ENCODE measurements at regions not wholly inside any gene's neighbourhood (a gene's known extent, or its start where the extent isn't known, plus 50 kb on each side); places are given as distances from the start of the nearest gene placed in this dataset.

DNA sequence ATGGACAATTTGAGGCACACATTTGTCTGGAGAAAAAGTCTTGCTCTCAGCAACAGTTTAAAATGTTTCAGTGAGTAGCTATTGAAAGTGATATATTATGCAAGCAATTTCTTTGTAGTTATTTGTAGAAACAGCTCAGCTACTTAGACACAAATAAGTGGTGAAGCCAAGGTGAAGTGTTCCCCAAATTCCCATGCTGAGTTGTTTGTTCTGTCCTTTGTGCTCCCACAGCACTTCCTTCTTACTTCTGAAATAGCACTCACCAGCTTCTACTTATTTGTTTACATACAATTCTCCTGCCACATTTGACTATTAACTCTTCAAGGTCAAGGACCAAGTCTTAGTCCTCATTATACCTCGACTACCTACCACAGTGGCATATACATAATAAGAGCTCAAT is 638.6 kb upstream of the LRRC4C start:
- TF ChIP-seq, protein P1, sequence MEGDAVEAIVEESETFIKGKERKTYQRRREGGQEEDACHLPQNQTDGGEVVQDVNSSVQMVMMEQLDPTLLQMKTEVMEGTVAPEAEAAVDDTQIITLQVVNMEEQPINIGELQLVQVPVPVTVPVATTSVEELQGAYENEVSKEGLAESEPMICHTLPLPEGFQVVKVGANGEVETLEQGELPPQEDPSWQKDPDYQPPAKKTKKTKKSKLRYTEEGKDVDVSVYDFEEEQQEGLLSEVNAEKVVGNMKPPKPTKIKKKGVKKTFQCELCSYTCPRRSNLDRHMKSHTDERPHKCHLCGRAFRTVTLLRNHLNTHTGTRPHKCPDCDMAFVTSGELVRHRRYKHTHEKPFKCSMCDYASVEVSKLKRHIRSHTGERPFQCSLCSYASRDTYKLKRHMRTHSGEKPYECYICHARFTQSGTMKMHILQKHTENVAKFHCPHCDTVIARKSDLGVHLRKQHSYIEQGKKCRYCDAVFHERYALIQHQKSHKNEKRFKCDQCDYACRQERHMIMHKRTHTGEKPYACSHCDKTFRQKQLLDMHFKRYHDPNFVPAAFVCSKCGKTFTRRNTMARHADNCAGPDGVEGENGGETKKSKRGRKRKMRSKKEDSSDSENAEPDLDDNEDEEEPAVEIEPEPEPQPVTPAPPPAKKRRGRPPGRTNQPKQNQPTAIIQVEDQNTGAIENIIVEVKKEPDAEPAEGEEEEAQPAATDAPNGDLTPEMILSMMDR (conservative IDR thresholded peaks at IDR 0.05; ENCODE audit: low read depth, low read length), result no peak
- no peak overlapping the region for H3K4me3 ChIP-seq (ENCODE audit: low read depth, low read length)
- DNase-seq (ENCODE audit: low read depth), result no peak

DNA sequence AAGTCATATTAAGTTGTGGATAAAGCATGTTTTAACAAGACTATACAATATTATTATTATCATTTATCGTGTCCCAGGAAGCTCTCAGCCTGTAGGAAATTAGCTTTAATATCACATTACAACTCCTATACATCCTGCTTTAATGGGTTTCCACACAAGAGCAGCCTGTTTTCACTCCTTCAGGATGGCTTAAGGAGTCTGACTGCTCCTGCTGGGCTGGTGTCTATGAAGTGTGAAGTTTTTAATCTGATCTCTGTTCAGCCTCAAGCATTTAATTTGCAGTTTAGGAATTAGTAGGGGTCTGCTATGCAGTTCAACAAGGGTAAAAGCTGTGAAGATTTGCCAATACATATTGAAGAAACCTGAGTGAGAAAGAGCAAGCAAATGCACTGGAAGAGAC is 653.4 kb upstream of the LRRC4C start:
- H3K4me3 ChIP-seq (ENCODE audit: low read depth, low read length), result no peak overlapping the region
- TF ChIP-seq, protein P1 (conservative IDR thresholded peaks at IDR 0.05; ENCODE audit: low read depth, low read length), result no peak
- no peak for DNase-seq (ENCODE audit: low read depth)

DNA sequence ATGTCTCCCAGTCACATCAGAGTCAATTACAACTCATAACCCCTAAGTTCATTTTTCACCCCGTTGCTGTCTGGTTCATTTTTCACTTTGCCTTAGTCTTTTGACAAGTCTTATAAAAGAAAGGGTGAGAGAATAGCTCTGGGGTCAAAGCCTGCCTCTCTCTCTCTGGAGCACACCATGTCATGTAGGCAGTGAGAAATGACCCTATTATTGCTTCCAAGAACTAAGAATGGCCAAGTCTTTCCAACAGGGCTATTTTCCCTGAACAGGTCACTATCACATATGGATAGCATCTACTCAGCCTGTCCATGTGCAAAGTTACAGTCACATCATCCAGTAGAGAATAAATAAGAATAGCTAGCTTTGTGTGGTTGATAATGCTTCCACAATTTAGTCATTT is 655.5 kb upstream of the LRRC4C start:
- DNase-seq (ENCODE audit: low read depth), result no peak
- no peak overlapping the region for H3K4me3 ChIP-seq (ENCODE audit: low read depth, low read length)
- TF ChIP-seq, protein P1 (conservative IDR thresholded peaks at IDR 0.05; ENCODE audit: low read depth, low read length), result no peak

DNA sequence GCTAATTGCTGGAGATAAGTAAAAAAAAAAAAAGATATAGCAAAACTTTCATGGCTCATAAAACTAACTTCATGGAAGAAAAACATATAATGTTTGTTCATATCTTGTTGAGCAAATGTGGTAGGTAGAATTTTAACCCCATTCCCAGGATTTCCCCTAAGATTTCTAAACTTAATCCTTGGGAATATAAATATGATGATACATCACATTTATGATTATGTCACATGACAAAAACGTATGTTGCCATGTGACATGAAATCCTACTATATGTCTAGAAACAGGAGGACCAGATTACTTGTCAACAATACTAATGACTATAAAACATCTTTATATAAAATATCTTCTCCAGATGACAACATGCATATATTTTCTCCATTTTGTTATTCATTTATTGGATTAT is 679.0 kb upstream of the LRRC4C start:
- no peak for DNase-seq (ENCODE audit: low read depth)
- TF ChIP-seq, protein P1 (conservative IDR thresholded peaks at IDR 0.05; ENCODE audit: low read depth, low read length), result no peak
- no peak overlapping the region for H3K4me3 ChIP-seq (ENCODE audit: low read depth, low read length)

DNA sequence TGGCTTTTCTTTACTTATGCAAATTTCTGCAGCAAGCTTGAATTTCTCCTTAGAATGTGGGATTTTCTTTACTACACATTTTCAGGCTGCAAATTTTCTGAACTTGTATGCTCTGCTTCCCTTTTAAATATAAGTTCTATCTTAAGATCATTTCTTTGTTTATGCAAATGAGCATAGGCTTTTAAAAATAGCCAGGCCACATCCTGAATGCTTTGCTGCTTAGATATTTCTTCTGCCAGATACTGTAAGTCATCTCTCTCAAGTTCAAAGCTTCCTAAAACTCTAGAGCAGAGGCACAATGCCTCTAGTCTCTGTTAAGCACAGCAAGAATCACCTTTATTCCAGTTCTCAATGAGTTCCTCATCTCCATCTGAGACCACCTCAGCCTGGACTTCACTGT is 685.9 kb upstream of the LRRC4C start:
- DNase-seq (ENCODE audit: low read depth), result no peak
- TF ChIP-seq, protein P1 (conservative IDR thresholded peaks at IDR 0.05; ENCODE audit: low read depth, low read length), result no peak
- no peak overlapping the region for H3K4me3 ChIP-seq (ENCODE audit: low read depth, low read length)

DNA sequence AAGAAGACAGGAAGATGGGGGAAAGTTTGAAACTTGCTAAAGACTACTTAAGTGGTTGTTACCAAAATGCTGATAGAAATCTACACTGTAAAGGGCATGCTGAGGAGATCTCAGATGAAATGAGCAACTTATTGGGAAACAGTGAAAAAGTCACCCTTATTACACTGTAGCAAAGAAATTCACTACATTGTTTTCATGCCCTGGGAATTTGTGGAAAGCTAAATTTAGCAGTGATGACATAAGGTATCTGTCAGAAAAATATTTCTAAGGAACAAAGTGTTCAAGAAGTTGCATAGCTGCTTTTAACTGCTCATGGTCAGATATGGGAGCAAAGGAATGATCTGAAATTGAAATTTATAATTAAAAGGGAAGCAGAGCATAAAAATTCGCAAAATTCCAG is 702.4 kb upstream of the LRRC4C start:
- no peak for DNase-seq (ENCODE audit: low read depth)
- TF ChIP-seq, protein P1 (conservative IDR thresholded peaks at IDR 0.05; ENCODE audit: low read depth, low read length), result no peak
- H3K4me3 ChIP-seq (ENCODE audit: low read depth, low read length), result no peak overlapping the region

DNA sequence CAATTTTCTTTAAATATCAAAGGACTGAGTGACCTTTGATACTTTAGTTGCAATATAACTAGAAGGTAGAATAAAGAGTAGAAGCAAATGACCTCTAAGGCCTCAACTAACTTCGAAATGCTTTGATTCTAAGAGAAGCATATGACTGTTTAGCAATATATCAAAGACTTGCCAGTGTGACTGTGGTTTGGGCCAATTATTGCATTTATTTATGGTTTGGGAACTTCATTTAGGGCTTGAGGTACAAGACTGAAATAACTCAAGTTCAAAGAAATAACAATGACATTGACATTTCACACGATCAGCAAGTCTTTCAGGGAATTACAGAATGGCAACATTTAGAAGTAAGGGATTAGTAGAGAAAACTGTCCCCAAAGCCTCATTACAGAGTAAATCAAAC is 709.7 kb upstream of the LRRC4C start:
- H3K4me3 ChIP-seq (ENCODE audit: low read depth, low read length), result no peak overlapping the region
- no peak for DNase-seq (ENCODE audit: low read depth)
- TF ChIP-seq, protein P1 (conservative IDR thresholded peaks at IDR 0.05; ENCODE audit: low read depth, low read length), result no peak
